ENCODE measurements at regions not wholly inside any gene's neighbourhood (a gene's known extent, or its start where the extent isn't known, plus 50 kb on each side); places are given as distances from the start of the nearest gene placed in this dataset.

- Histone ChIP-seq H3K36me3 (no peaks in the 10 kb centered on the region), H3K9me3 (no peaks in the 10 kb centered on the region), H3K27me3 (no peaks in the 10 kb centered on the region), H3K4me1 (no peaks in the 10 kb centered on the region), H3K27ac (no peak overlapping the region), H3K4me3 (no peak overlapping the region)
- TF ChIP-seq CTCF (IDR thresholded peaks at IDR 0.05) (no peak), POLR2A (IDR thresholded peaks at IDR 0.05) (no peak)
- no peak for DNase-seq
These were observed 642.8 kb downstream of the KCNT2 start for GRCh38 chr1:195965475-195965874.

GRCh38 chr1:195965036-195965435 lies 643.2 kb downstream of the KCNT2 start:
- H3K4me3 ChIP-seq: no peak overlapping the region
- H3K36me3 ChIP-seq: no peaks in the 10 kb centered on the region
- no peaks in the 10 kb centered on the region for H3K27me3 ChIP-seq
- H3K4me1 ChIP-seq: no peaks in the 10 kb centered on the region
- no peak for DNase-seq
- H3K9me3 ChIP-seq: no peaks in the 10 kb centered on the region
- TF ChIP-seq CTCF (IDR thresholded peaks at IDR 0.05) (no peak), POLR2A (IDR thresholded peaks at IDR 0.05) (no peak)
- H3K27ac ChIP-seq: no peak overlapping the region

GRCh38 chr1:195964516-195964915 lies 643.7 kb downstream of the KCNT2 start:
- Histone ChIP-seq H3K4me3 (no peak overlapping the region), H3K4me1 (no peaks in the 10 kb centered on the region), H3K27me3 (no peaks in the 10 kb centered on the region), H3K27ac (no peak overlapping the region), H3K36me3 (no peaks in the 10 kb centered on the region), H3K9me3 (no peaks in the 10 kb centered on the region)
- DNase-seq: no peak
- no peak for TF ChIP-seq POLR2A (IDR thresholded peaks at IDR 0.05)
- no peak for TF ChIP-seq CTCF (IDR thresholded peaks at IDR 0.05)

GRCh38 chr1:195962051-195962450 lies 646.2 kb downstream of the KCNT2 start:
- no peak overlapping the region for H3K27ac ChIP-seq

GRCh38 chr1:195960580-195960979 lies 647.7 kb downstream of the KCNT2 start:
- Histone ChIP-seq H3K36me3 (no peaks in the 10 kb centered on the region), H3K27me3 (no peaks in the 10 kb centered on the region), H3K9me3 (no peaks in the 10 kb centered on the region), H3K4me1 (no peaks in the 10 kb centered on the region), H3K4me3 (no peak overlapping the region), H3K27ac (no peak overlapping the region)
- no peak for DNase-seq
- no peak for TF ChIP-seq CTCF (IDR thresholded peaks at IDR 0.05)
- no peak for TF ChIP-seq POLR2A (IDR thresholded peaks at IDR 0.05)

More at GRCh38 chr1:195962051-195962450, 646.2 kb downstream of the KCNT2 start:
- no peak for DNase-seq
- Histone ChIP-seq H3K4me1 (no peaks in the 10 kb centered on the region), H3K36me3 (no peaks in the 10 kb centered on the region), H3K27me3 (no peaks in the 10 kb centered on the region), H3K9me3 (no peaks in the 10 kb centered on the region), H3K4me3 (no peak overlapping the region)
- TF ChIP-seq CTCF (IDR thresholded peaks at IDR 0.05): no peak
- TF ChIP-seq POLR2A (IDR thresholded peaks at IDR 0.05): no peak

- Histone ChIP-seq H3K27ac (no peak overlapping the region), H3K4me1 (no peaks in the 10 kb centered on the region), H3K36me3 (no peaks in the 10 kb centered on the region), H3K9me3 (no peaks in the 10 kb centered on the region), H3K27me3 (no peaks in the 10 kb centered on the region), H3K4me3 (no peak overlapping the region)
- no peak for DNase-seq
- TF ChIP-seq CTCF (IDR thresholded peaks at IDR 0.05) (no peak), POLR2A (IDR thresholded peaks at IDR 0.05) (no peak)
These were observed 650.1 kb downstream of the KCNT2 start for GRCh38 chr1:195958131-195958530.
